Karpas-422 (cell line): ENCODE measurements at regions not wholly inside any gene's neighbourhood (a gene's known extent, or its start where the extent isn't known, plus 50 kb on each side); places are given as distances from the start of the nearest gene placed in this dataset.

ENCODE experiments used
- DNase-seq: peaks from one replicate; pipeline ENCODE4 v3.0.0-alpha.2; 2015
- H2AFZ ChIP-seq: fragments of 200-600 bp; sonication (generic); 2 replicates; pipeline ENCODE4 v1.6.1; 2014; ENCODE audit warnings: antibody characterized with exemption, low read length, mixed read lengths
- H3K27ac ChIP-seq: fragments of 200-600 bp; sonication (generic); 2 replicates; pipeline ENCODE4 v1.5.1; 2014; ENCODE audit warnings: mild to moderate bottlenecking, low read length, moderate library complexity
- H3K27me3 ChIP-seq: fragments of 200-600 bp; sonication (generic); 2 replicates; pipeline ENCODE4 v1.6.1; 2014; ENCODE audit warnings: low read length, mixed read lengths
- H3K36me3 ChIP-seq: fragments of 200-600 bp; sonication (generic); 2 replicates; pipeline ENCODE4 v1.6.1; 2014; ENCODE audit warnings: low read length, mixed read lengths; ENCODE audit not compliant: insufficient read depth
- H3K4me1 ChIP-seq: fragments of 200-600 bp; sonication (generic); 2 replicates; pipeline ENCODE4 v1.6.1; 2014; ENCODE audit warnings: mild to moderate bottlenecking, low read length, mixed read lengths
- H3K4me2 ChIP-seq: fragments of 200-600 bp; sonication (generic); 2 replicates; pipeline ENCODE4 v1.6.1; 2014; ENCODE audit warnings: low read length, low read depth, mild to moderate bottlenecking; ENCODE audit not compliant: poor library complexity, severe bottlenecking
- H3K4me3 ChIP-seq: fragments of 200-600 bp; sonication (generic); 2 replicates; pipeline ENCODE4 v1.5.1; 2014; ENCODE audit warnings: mild to moderate bottlenecking, antibody characterized with exemption, low read length, mixed read lengths
- H3K79me2 ChIP-seq: fragments of 200-600 bp; sonication (generic); 2 replicates; pipeline ENCODE4 v1.6.1; 2014; ENCODE audit warnings: mild to moderate bottlenecking, low read length, mixed read lengths
- H3K9ac ChIP-seq: fragments of 200-600 bp; sonication (generic); 2 replicates; pipeline ENCODE4 v1.6.0; 2014; ENCODE audit warnings: low read length
- H3K9me2 ChIP-seq: fragments of 200-600 bp; sonication (generic), shearing (Covaris generic); replicated peaks from 2 replicates; pipeline ENCODE4 v1.6.0; 2014; ENCODE audit warnings: mild to moderate bottlenecking, low read length, moderate library complexity; ENCODE audit not compliant: insufficient read depth
- H3K9me3 ChIP-seq: fragments of 300-700, 200-600 bp; sonication (generic); 2 replicates; pipeline ENCODE4 v1.6.1; 2014; ENCODE audit warnings: low read length, mixed read lengths
- H4K20me1 ChIP-seq: fragments of 200-600 bp; sonication (generic); 2 replicates; pipeline ENCODE4 v1.6.1; 2014; ENCODE audit warnings: mild to moderate bottlenecking, antibody characterized with exemption, low read length, low read depth; ENCODE audit not compliant: insufficient read depth

GRCh38 chr2:16330571-16330970 lies 335.1 kb downstream of the CYRIA start:
- H3K9me3 ChIP-seq, result no peaks in the 10 kb centered on the region
- H2AFZ ChIP-seq, result no peak overlapping the region
- H3K79me2 ChIP-seq, result no peaks in the 10 kb centered on the region
- H3K4me1 ChIP-seq, result peaks cover 6% of the 10 kb centered on the region
- H3K4me2 ChIP-seq, result no peak overlapping the region
- no peaks in the 10 kb centered on the region for H4K20me1 ChIP-seq
- H3K27ac ChIP-seq, result no peak overlapping the region
- no peak overlapping the region for H3K4me3 ChIP-seq
- no peaks in the 10 kb centered on the region for H3K27me3 ChIP-seq
- no peaks in the 10 kb centered on the region for H3K36me3 ChIP-seq
- H3K9me2 ChIP-seq, result no peaks in the 10 kb centered on the region
- H3K9ac ChIP-seq, result no peak overlapping the region
- DNase-seq, result no peak

GRCh38 chr2:16330012-16330411 lies 335.6 kb downstream of the CYRIA start:
- Histone ChIP-seq H3K9ac (no peak overlapping the region), H3K27ac (no peak overlapping the region), H3K9me2 (no peaks in the 10 kb centered on the region), H3K36me3 (no peaks in the 10 kb centered on the region), H3K4me1 (peaks cover 6% of the 10 kb centered on the region), H2AFZ (no peak overlapping the region), H3K4me3 (no peak overlapping the region), H4K20me1 (no peaks in the 10 kb centered on the region), H3K27me3 (no peaks in the 10 kb centered on the region), H3K9me3 (no peaks in the 10 kb centered on the region), H3K4me2 (no peak overlapping the region), H3K79me2 (no peaks in the 10 kb centered on the region)
- DNase-seq, result no peak

GRCh38 chr2:16329421-16329820 lies 336.2 kb downstream of the CYRIA start:
- H3K27ac ChIP-seq, result no peak overlapping the region
- no peak for DNase-seq
- no peak overlapping the region for H3K4me3 ChIP-seq
- H3K9ac ChIP-seq, result no peak overlapping the region
- H3K27me3 ChIP-seq, result no peaks in the 10 kb centered on the region
- no peaks in the 10 kb centered on the region for H3K9me3 ChIP-seq
- no peak overlapping the region for H2AFZ ChIP-seq
- no peak overlapping the region for H3K4me2 ChIP-seq
- no peaks in the 10 kb centered on the region for H3K79me2 ChIP-seq
- H3K4me1 ChIP-seq, result peaks cover 6% of the 10 kb centered on the region
- no peaks in the 10 kb centered on the region for H3K9me2 ChIP-seq
- H4K20me1 ChIP-seq, result no peaks in the 10 kb centered on the region
- no peaks in the 10 kb centered on the region for H3K36me3 ChIP-seq

- H4K20me1 ChIP-seq, result no peaks in the 10 kb centered on the region
- no peaks in the 10 kb centered on the region for H3K36me3 ChIP-seq
- no peak overlapping the region for H3K4me2 ChIP-seq
- H2AFZ ChIP-seq, result no peak overlapping the region
- H3K9me3 ChIP-seq, result no peaks in the 10 kb centered on the region
- H3K27me3 ChIP-seq, result no peaks in the 10 kb centered on the region
- no peak overlapping the region for H3K4me3 ChIP-seq
- H3K9me2 ChIP-seq, result no peaks in the 10 kb centered on the region
- no peak for DNase-seq
- H3K9ac ChIP-seq, result no peak overlapping the region
- peaks cover 6% of the 10 kb centered on the region for H3K4me1 ChIP-seq
- H3K27ac ChIP-seq, result no peak overlapping the region
- H3K79me2 ChIP-seq, result no peaks in the 10 kb centered on the region
These were observed 337.0 kb downstream of the CYRIA start for GRCh38 chr2:16328521-16329190.

- Histone ChIP-seq H3K4me1 (peaks cover 6% of the 10 kb centered on the region), H3K9me2 (no peaks in the 10 kb centered on the region), H3K27me3 (no peaks in the 10 kb centered on the region), H3K79me2 (no peaks in the 10 kb centered on the region), H3K9me3 (no peaks in the 10 kb centered on the region), H3K27ac (no peak overlapping the region), H3K36me3 (no peaks in the 10 kb centered on the region), H4K20me1 (no peaks in the 10 kb centered on the region), H3K4me3 (no peak overlapping the region), H2AFZ (no peak overlapping the region), H3K4me2 (no peak overlapping the region), H3K9ac (no peak overlapping the region)
- DNase-seq, result no peak
These were observed 338.3 kb downstream of the CYRIA start for GRCh38 chr2:16327326-16327725.

- no peak overlapping the region for H3K9ac ChIP-seq
- H3K4me1 ChIP-seq, result peaks cover 6% of the 10 kb centered on the region
- no peaks in the 10 kb centered on the region for H3K27me3 ChIP-seq
- no peak overlapping the region for H2AFZ ChIP-seq
- no peak overlapping the region for H3K4me2 ChIP-seq
- H4K20me1 ChIP-seq, result no peaks in the 10 kb centered on the region
- H3K9me3 ChIP-seq, result no peaks in the 10 kb centered on the region
- no peak for DNase-seq
- no peak overlapping the region for H3K27ac ChIP-seq
- no peaks in the 10 kb centered on the region for H3K79me2 ChIP-seq
- no peak overlapping the region for H3K4me3 ChIP-seq
- H3K9me2 ChIP-seq, result no peaks in the 10 kb centered on the region
- no peaks in the 10 kb centered on the region for H3K36me3 ChIP-seq
These were observed 338.8 kb downstream of the CYRIA start for GRCh38 chr2:16326711-16327300.

GRCh38 chr2:16325976-16326510 lies 339.6 kb downstream of the CYRIA start:
- Histone ChIP-seq H3K27me3 (no peaks in the 10 kb centered on the region), H3K9ac (no peak overlapping the region), H3K4me2 (no peak overlapping the region), H3K36me3 (no peaks in the 10 kb centered on the region), H3K79me2 (no peaks in the 10 kb centered on the region), H3K9me2 (no peaks in the 10 kb centered on the region), H4K20me1 (no peaks in the 10 kb centered on the region), H3K27ac (no peak overlapping the region), H2AFZ (no peak overlapping the region), H3K4me1 (peaks cover 6% of the 10 kb centered on the region), H3K4me3 (no peak overlapping the region), H3K9me3 (no peaks in the 10 kb centered on the region)
- DNase-seq, result no peak

- Histone ChIP-seq H3K27me3 (no peaks in the 10 kb centered on the region), H3K27ac (no peak overlapping the region), H3K79me2 (no peaks in the 10 kb centered on the region), H3K4me2 (no peak overlapping the region), H3K9me2 (no peaks in the 10 kb centered on the region), H2AFZ (no peak overlapping the region), H3K4me1 (peaks cover 6% of the 10 kb centered on the region), H3K9me3 (no peaks in the 10 kb centered on the region), H4K20me1 (no peaks in the 10 kb centered on the region), H3K4me3 (no peak overlapping the region), H3K36me3 (no peaks in the 10 kb centered on the region), H3K9ac (no peak overlapping the region)
- no peak for DNase-seq
These were observed 340.3 kb downstream of the CYRIA start for GRCh38 chr2:16325016-16325975.
